ENCODE measurements at regions not wholly inside any gene's neighbourhood (a gene's known extent, or its start where the extent isn't known, plus 50 kb on each side); places are given as distances from the start of the nearest gene placed in this dataset.

GRCh38 chr2:107719836-107720235 lies 106.9 kb upstream of the RGPD4 start:
- Mint-ChIP-seq H3K27ac (no peak overlapping the region), H3K4me1 (peaks cover 15% of the 10 kb centered on the region), H3K36me3 (ENCODE audit: low read depth) (no peaks in the 10 kb centered on the region), H3K27me3 (ENCODE audit: insufficient read depth, low read depth, poor library complexity) (no peaks in the 10 kb centered on the region), H3K9me3 (no peaks in the 10 kb centered on the region), H3K4me3 (no peak overlapping the region)
- DNase-seq (ENCODE audit: low spot score) (peak; percentile 14), ATAC-seq (peak; percentile 46; the same call in 2 of the 3 replicates)
- no peak overlapping the region for H3K27ac ChIP-seq (ENCODE audit: low read depth)
- no peaks in the 10 kb centered on the region for H4K20me1 ChIP-seq (replicated peaks; ENCODE audit: insufficient read depth)
- H3K79me2 ChIP-seq (replicated peaks; ENCODE audit: insufficient read depth) = no peaks in the 10 kb centered on the region
- H3K4me1 ChIP-seq (ENCODE audit: insufficient read depth) = peaks cover 13% of the 10 kb centered on the region; the same call in 1 of the 2 replicates
- no peaks in the 10 kb centered on the region for H3F3A ChIP-seq (replicated peaks; ENCODE audit: low read depth)
- no peaks in the 10 kb centered on the region for H3K27me3 ChIP-seq (ENCODE audit: insufficient read depth)
- no peak overlapping the region for H3K4me2 ChIP-seq
- H3K36me3 ChIP-seq (ENCODE audit: insufficient read depth) = no peaks in the 10 kb centered on the region
- no peak for TF ChIP-seq ZNF331 (CRISPR knock-in tag; IDR thresholded peaks at IDR 0.05; ENCODE audit: low read depth)
- no peak for TF ChIP-seq EZH2 (IDR thresholded peaks at IDR 0.05; ENCODE audit: low read depth, unreplicated experiment)
- no peak for TF ChIP-seq REST (IDR thresholded peaks at IDR 0.05; ENCODE audit: unreplicated experiment)
- no peak for TF ChIP-seq CTCF (conservative IDR thresholded peaks at IDR 0.05; ENCODE audit: low read depth in 2 of 2)
- TF ChIP-seq JUNB (IDR thresholded peaks at IDR 0.05; ENCODE audit: unreplicated experiment) = no peak
- no peak for TF ChIP-seq NANOG (IDR thresholded peaks at IDR 0.05; ENCODE audit: borderline replicate concordance)
- no peak for TF ChIP-seq ZNF462 (CRISPR knock-in tag; IDR thresholded peaks at IDR 0.05)
- peak overlapping the region; percentile 87; the same call in 1 of the 2 replicates for H2AFZ ChIP-seq
- H3K4me3 ChIP-seq = no peak overlapping the region
- H3K9me2 ChIP-seq (ENCODE audit: insufficient read depth) = no peaks in the 10 kb centered on the region
